ENCODE measurements at regions not wholly inside any gene's neighbourhood (a gene's known extent, or its start where the extent isn't known, plus 50 kb on each side); places are given as distances from the start of the nearest gene placed in this dataset.

DNA sequence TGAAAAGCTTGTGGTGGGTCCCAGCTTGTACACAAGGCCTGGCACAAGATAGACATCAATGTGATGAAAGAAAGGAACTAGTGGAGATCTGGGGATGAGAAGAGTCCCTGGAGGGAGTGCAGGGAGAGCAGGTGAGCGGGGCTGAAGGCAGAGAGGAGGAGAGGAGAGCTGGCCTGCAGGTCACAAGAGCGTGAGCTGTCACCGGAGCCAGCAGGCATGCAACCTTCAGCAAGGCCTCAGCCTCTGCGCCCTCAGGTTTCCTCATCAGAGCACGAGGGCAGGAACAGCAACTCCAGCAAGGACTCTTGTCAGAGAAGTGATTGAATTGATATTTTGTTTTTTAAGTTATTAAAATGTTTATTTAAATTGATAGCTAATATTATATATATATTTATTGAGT, 188.6 kb downstream of the CXCL12 start:
- TF ChIP-seq, protein P1, sequence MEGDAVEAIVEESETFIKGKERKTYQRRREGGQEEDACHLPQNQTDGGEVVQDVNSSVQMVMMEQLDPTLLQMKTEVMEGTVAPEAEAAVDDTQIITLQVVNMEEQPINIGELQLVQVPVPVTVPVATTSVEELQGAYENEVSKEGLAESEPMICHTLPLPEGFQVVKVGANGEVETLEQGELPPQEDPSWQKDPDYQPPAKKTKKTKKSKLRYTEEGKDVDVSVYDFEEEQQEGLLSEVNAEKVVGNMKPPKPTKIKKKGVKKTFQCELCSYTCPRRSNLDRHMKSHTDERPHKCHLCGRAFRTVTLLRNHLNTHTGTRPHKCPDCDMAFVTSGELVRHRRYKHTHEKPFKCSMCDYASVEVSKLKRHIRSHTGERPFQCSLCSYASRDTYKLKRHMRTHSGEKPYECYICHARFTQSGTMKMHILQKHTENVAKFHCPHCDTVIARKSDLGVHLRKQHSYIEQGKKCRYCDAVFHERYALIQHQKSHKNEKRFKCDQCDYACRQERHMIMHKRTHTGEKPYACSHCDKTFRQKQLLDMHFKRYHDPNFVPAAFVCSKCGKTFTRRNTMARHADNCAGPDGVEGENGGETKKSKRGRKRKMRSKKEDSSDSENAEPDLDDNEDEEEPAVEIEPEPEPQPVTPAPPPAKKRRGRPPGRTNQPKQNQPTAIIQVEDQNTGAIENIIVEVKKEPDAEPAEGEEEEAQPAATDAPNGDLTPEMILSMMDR (IDR thresholded peaks at IDR 0.05): no peak
- no peak for TF ChIP-seq POLR2A (IDR thresholded peaks at IDR 0.05)
